GM23338 (cell line): ENCODE measurements at regions not wholly inside any gene's neighbourhood (a gene's known extent, or its start where the extent isn't known, plus 50 kb on each side); places are given as distances from the start of the nearest gene placed in this dataset.

Experiments
- ATAC-seq: fragments of 200-7000 bp; cut with Tn5 transposase; 3 replicates; pipeline ENCODE4 v1.9.1; 2020
- DNase-seq: peaks from one replicate; pipeline ENCODE4 v3.0.0-alpha.2; 2015; ENCODE audit warnings: low spot score
- H2AFZ ChIP-seq: fragments of 200-600 bp; sonication (generic); 2 replicates; pipeline ENCODE4 v1.8.0; 2016; ENCODE audit warnings: antibody characterized with exemption, mild to moderate bottlenecking, moderate library complexity
- H3F3A ChIP-seq: fragments of 200-600 bp; sonication (generic); replicated peaks from 2 replicates; pipeline ENCODE4 v1.8.0; 2017; ENCODE audit warnings: antibody characterized with exemption, mixed run types, low read depth
- H3K27ac ChIP-seq: fragments of 200-600 bp; sonication (generic); 2 replicates; pipeline ENCODE4 v1.6.1; 2016; ENCODE audit warnings: low read depth
- H3K27me3 ChIP-seq: fragments of 200-600 bp; sonication (generic); 2 replicates; pipeline ENCODE4 v1.8.0; 2016; ENCODE audit warnings: mild to moderate bottlenecking, mixed run types, moderate library complexity; ENCODE audit not compliant: insufficient read depth
- H3K36me3 ChIP-seq: fragments of 200-600 bp; sonication (generic); 2 replicates; pipeline ENCODE4 v1.8.0; 2016; ENCODE audit warnings: mild to moderate bottlenecking; ENCODE audit not compliant: insufficient read depth
- H3K4me1 ChIP-seq: fragments of 200-600 bp; sonication (generic); 2 replicates; pipeline ENCODE4 v1.8.0; 2016; ENCODE audit warnings: mild to moderate bottlenecking, moderate library complexity; ENCODE audit not compliant: insufficient read depth
- H3K4me2 ChIP-seq: fragments of 200-600 bp; sonication (generic); 2 replicates; pipeline ENCODE4 v1.7.1; 2017; ENCODE audit warnings: mixed run types
- H3K4me3 ChIP-seq: fragments of 200-600 bp; sonication (generic); 2 replicates; pipeline ENCODE4 v1.6.1; 2016; ENCODE audit warnings: mixed run types
- H3K79me2 ChIP-seq: fragments of 200-600 bp; sonication (generic); replicated peaks from 2 replicates; pipeline ENCODE4 v1.8.0; 2017; ENCODE audit warnings: mild to moderate bottlenecking; ENCODE audit not compliant: insufficient read depth
- H3K9me2 ChIP-seq: fragments of 200-600 bp; sonication (generic); 2 replicates; pipeline ENCODE4 v1.8.0; 2017; ENCODE audit not compliant: insufficient read depth
- H4K20me1 ChIP-seq: fragments of 200-600 bp; sonication (generic); replicated peaks from 2 replicates; pipeline ENCODE4 v1.8.0; 2017; ENCODE audit warnings: mild to moderate bottlenecking; ENCODE audit not compliant: insufficient read depth
- H3K27ac Mint-ChIP-seq: 2 replicates; pipeline ENCODE4 v1.8.0; 2020; ENCODE audit warnings: inconsistent platforms, mild to moderate bottlenecking, moderate library complexity, mixed read lengths
- H3K27me3 Mint-ChIP-seq: 3 replicates; pipeline ENCODE4 v1.8.0; 2022; ENCODE audit warnings: low read depth, mild to moderate bottlenecking, moderate library complexity, mixed read lengths, inconsistent platforms; ENCODE audit not compliant: insufficient read depth, poor library complexity
- H3K36me3 Mint-ChIP-seq: 3 replicates; pipeline ENCODE4 v1.8.0; 2021; ENCODE audit warnings: low read depth, mild to moderate bottlenecking, inconsistent platforms, moderate library complexity, mixed read lengths
- H3K4me1 Mint-ChIP-seq: 3 replicates; pipeline ENCODE4 v1.8.0; 2020; ENCODE audit warnings: mild to moderate bottlenecking, inconsistent platforms, mixed read lengths
- H3K4me3 Mint-ChIP-seq: 3 replicates; pipeline ENCODE4 v1.8.0; 2021; ENCODE audit warnings: moderate library complexity, mild to moderate bottlenecking, inconsistent platforms, mixed read lengths
- H3K9me3 Mint-ChIP-seq: 3 replicates; pipeline ENCODE4 v1.8.0; 2020; ENCODE audit warnings: moderate library complexity, mild to moderate bottlenecking, inconsistent platforms, mixed read lengths
- CTCF ChIP-seq, 2 experiments: fragments of 200-600 bp in 1 of 2; sonication (generic) in 1 of 2; conservative IDR thresholded peaks; 2 replicates each; pipeline versions ENCODE4 v1.5.1 to v1.6.1; 2016 to 2017; ENCODE audit warnings: antibody characterized with exemption in 2 of 2, low read depth in 2 of 2, mild to moderate bottlenecking in 2 of 2, moderate library complexity in 1 of 2
- REST ChIP-seq: IDR thresholded peaks from one replicate; pipeline ENCODE4 v1.6.1; 2018; ENCODE audit warnings: antibody characterized with exemption; ENCODE audit not compliant: unreplicated experiment
- STAT1 ChIP-seq: IDR thresholded peaks from one replicate; pipeline ENCODE4 v1.6.1; 2016; ENCODE audit warnings: antibody characterized with exemption; ENCODE audit not compliant: unreplicated experiment
- TF ChIP-seq, protein P1 (sequence below): fragments of 250-450 bp; sonication (Bioruptor Pico); IDR thresholded peaks from 2 replicates; pipeline ENCODE4 v1.5.0; 2020; ENCODE audit warnings: mild to moderate bottlenecking, moderate library complexity

DNA sequence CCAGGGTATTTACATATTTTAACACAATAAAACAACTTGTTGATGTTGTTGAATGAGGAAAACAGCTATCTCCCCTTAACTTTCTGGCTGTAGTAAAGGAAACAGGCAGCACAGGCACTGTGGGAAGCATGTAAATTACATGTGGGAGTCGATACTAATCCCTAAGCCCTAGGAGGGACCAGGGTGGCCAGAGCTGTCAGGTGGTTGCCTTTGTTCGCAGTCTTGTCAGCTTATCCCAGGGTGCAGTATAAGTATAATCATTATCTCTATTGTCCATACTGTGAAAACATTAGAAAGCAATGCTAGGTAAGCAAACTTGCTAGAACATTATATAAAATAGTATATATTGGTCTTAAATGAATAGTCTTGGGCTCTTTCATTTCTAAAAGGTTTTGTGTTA, 125.6 kb upstream of the RPS23 start (continued):
- TF ChIP-seq, protein P1, sequence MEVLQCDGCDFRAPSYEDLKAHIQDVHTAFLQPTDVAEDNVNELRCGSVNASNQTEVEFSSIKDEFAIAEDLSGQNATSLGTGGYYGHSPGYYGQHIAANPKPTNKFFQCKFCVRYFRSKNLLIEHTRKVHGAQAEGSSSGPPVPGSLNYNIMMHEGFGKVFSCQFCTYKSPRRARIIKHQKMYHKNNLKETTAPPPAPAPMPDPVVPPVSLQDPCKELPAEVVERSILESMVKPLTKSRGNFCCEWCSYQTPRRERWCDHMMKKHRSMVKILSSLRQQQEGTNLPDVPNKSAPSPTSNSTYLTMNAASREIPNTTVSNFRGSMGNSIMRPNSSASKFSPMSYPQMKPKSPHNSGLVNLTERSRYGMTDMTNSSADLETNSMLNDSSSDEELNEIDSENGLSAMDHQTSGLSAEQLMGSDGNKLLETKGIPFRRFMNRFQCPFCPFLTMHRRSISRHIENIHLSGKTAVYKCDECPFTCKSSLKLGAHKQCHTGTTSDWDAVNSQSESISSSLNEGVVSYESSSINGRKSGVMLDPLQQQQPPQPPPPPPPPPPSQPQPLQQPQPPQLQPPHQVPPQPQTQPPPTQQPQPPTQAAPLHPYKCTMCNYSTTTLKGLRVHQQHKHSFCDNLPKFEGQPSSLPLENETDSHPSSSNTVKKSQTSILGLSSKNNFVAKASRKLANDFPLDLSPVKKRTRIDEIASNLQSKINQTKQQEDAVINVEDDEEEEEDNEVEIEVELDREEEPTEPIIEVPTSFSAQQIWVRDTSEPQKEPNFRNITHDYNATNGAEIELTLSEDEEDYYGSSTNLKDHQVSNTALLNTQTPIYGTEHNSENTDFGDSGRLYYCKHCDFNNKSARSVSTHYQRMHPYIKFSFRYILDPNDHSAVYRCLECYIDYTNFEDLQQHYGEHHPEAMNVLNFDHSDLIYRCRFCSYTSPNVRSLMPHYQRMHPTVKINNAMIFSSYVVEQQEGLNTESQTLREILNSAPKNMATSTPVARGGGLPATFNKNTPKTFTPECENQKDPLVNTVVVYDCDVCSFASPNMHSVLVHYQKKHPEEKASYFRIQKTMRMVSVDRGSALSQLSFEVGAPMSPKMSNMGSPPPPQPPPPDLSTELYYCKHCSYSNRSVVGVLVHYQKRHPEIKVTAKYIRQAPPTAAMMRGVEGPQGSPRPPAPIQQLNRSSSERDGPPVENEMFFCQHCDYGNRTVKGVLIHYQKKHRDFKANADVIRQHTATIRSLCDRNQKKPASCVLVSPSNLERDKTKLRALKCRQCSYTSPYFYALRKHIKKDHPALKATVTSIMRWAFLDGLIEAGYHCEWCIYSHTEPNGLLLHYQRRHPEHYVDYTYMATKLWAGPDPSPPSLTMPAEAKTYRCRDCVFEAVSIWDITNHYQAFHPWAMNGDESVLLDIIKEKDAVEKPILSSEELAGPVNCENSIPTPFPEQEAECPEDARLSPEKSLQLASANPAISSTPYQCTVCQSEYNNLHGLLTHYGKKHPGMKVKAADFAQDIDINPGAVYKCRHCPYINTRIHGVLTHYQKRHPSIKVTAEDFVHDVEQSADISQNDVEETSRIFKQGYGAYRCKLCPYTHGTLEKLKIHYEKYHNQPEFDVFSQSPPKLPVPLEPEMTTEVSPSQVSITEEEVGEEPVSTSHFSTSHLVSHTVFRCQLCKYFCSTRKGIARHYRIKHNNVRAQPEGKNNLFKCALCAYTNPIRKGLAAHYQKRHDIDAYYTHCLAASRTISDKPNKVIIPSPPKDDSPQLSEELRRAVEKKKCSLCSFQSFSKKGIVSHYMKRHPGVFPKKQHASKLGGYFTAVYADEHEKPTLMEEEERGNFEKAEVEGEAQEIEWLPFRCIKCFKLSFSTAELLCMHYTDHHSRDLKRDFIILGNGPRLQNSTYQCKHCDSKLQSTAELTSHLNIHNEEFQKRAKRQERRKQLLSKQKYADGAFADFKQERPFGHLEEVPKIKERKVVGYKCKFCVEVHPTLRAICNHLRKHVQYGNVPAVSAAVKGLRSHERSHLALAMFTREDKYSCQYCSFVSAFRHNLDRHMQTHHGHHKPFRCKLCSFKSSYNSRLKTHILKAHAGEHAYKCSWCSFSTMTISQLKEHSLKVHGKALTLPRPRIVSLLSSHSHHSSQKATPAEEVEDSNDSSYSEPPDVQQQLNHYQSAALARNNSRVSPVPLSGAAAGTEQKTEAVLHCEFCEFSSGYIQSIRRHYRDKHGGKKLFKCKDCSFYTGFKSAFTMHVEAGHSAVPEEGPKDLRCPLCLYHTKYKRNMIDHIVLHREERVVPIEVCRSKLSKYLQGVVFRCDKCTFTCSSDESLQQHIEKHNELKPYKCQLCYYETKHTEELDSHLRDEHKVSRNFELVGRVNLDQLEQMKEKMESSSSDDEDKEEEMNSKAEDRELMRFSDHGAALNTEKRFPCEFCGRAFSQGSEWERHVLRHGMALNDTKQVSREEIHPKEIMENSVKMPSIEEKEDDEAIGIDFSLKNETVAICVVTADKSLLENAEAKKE, result no peak
- no peak for TF ChIP-seq REST
- TF ChIP-seq STAT1, result no peak

DNA sequence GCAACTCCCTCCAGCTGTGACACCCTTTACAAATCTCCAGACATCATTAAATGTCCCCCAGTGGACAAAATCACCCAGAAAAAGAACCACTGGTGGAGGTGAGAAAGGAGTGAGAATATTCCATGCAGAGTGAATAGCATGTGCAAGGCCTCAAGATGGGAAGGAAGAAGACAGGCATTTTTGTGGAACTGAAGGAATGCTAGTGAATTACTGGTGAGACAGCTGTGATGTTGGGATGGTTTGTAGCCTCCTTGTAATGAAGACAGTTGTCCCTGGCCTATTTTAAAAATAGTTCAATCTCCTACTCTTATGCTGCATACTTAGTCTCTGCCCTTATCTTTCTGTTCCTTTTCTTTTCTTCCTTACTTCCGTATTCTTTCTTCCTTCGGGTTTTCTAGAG, 124.9 kb upstream of the RPS23 start:
- no peaks in the 10 kb centered on the region; the same call in 1 of the 2 replicates for H3K36me3 ChIP-seq
- no peaks in the 10 kb centered on the region for H3K27me3 Mint-ChIP-seq
- no peaks in the 10 kb centered on the region for H4K20me1 ChIP-seq
- H3K27ac ChIP-seq, result no peak overlapping the region
- peaks cover 18% of the 10 kb centered on the region; the same call in 2 of the 3 replicates for H3K4me1 Mint-ChIP-seq
- no peak overlapping the region for H3K4me2 ChIP-seq
- ATAC-seq, result no peak
- H3K4me1 ChIP-seq, result peaks cover 32% of the 10 kb centered on the region
- no peak overlapping the region for H3K4me3 Mint-ChIP-seq
- peaks cover 6% of the 10 kb centered on the region; the same call in 2 of the 3 replicates for H3K36me3 Mint-ChIP-seq
- peaks cover 10% of the 10 kb centered on the region for H3K9me3 Mint-ChIP-seq
- no peak for DNase-seq
- H2AFZ ChIP-seq, result no peak overlapping the region
- no peak overlapping the region for H3K27ac Mint-ChIP-seq
- no peak overlapping the region for H3K4me3 ChIP-seq
- H3K79me2 ChIP-seq, result no peaks in the 10 kb centered on the region
- H3K27me3 ChIP-seq, result no peaks in the 10 kb centered on the region
- H3K9me2 ChIP-seq, result peaks cover 6% of the 10 kb centered on the region
- no peaks in the 10 kb centered on the region for H3F3A ChIP-seq
- no peak for TF ChIP-seq STAT1
- TF ChIP-seq CTCF (conservative IDR thresholded peaks at IDR 0.05; ENCODE audit: low read depth in 2 of 2), result no peak
